GM23248 (cell line): ENCODE measurements at regions not wholly inside any gene's neighbourhood (a gene's known extent, or its start where the extent isn't known, plus 50 kb on each side); places are given as distances from the start of the nearest gene placed in this dataset.

ENCODE experiments used
- EZH2 ChIP-seq: fragments of 200-600 bp; sonication (generic); IDR thresholded peaks from 2 replicates; pipeline ENCODE4 v1.6.1; 2018; ENCODE audit warnings: antibody characterized with exemption, mild to moderate bottlenecking; ENCODE audit not compliant: insufficient read depth, poor library complexity, severe bottlenecking
- EZH2phosphoT487 ChIP-seq: fragments of 200-600 bp; sonication (generic); IDR thresholded peaks from 2 replicates; pipeline ENCODE4 v1.6.1; 2018; ENCODE audit warnings: antibody characterized with exemption, moderate library complexity, mild to moderate bottlenecking, low read depth; ENCODE audit not compliant: insufficient read depth

GRCh38 chr2:235223011-235223410 lies 270.8 kb upstream of the AGAP1 start:
- TF ChIP-seq EZH2 = no peak
- TF ChIP-seq EZH2phosphoT487 = no peak
